H1 (cell line): ENCODE measurements at regions not wholly inside any gene's neighbourhood (a gene's known extent, or its start where the extent isn't known, plus 50 kb on each side); places are given as distances from the start of the nearest gene placed in this dataset.

ENCODE experiments used
- CTCF ChIA-PET: fragments of 300-600 bp; sonication (Branson Sonifier 250); formaldehyde crosslinking; loops from one replicate; lab custom pipeline; 2021; ENCODE audit not compliant: partially characterized antibody; lab: Charles Lee
- POLR2A ChIA-PET: fragments of 300-600 bp; sonication (Branson Sonifier 250); formaldehyde crosslinking; loops from one replicate; lab custom pipeline; 2021; ENCODE audit warnings: inconsistent platforms; ENCODE audit not compliant: partially characterized antibody; lab: Charles Lee
- DNase-seq, 2 experiments: peaks; one replicate each; pipeline versions ENCODE4 v3.0.0 to v3.0.0-alpha.2; 2010 to 2022; ENCODE audit warnings: low spot score in 2 of 2, low read depth in 1 of 2, mixed read lengths in 1 of 2
- FAIRE-seq: peaks from 2 replicates; lab custom pipeline; 2011; peaks lifted over from hg19 to GRCh38; lab: Jason Lieb, UNC
- H2AFZ ChIP-seq: 2 replicates; pipeline ENCODE4 v1.8.1; 2012; ENCODE audit warnings: low read length, inconsistent platforms
- H2AK5ac ChIP-seq: 2 replicates; pipeline ENCODE4 v1.6.1; 2013; ENCODE audit warnings: low read depth, low read length
- H2BK120ac ChIP-seq: replicated peaks from 2 replicates; pipeline ENCODE3; 2013; ENCODE audit warnings: low read depth, low read length, inconsistent platforms
- H2BK12ac ChIP-seq: 2 replicates; pipeline ENCODE4 v1.6.1; 2013; ENCODE audit warnings: low read depth, low read length
- H2BK15ac ChIP-seq: 2 replicates; pipeline ENCODE4 v1.6.1; 2013; ENCODE audit warnings: low read length
- H2BK20ac ChIP-seq: 2 replicates; pipeline ENCODE4 v1.6.1; 2013; ENCODE audit warnings: low read length
- H2BK5ac ChIP-seq: 2 replicates; pipeline ENCODE4 v1.6.1; 2013; ENCODE audit warnings: low read depth, low read length
- H3K14ac ChIP-seq: 2 replicates; pipeline ENCODE4 v1.6.1; 2013; ENCODE audit warnings: inconsistent platforms; ENCODE audit not compliant: insufficient read length
- H3K18ac ChIP-seq: 2 replicates; pipeline ENCODE4 v1.6.1; 2013; ENCODE audit warnings: low read length; ENCODE audit errors: extremely low read depth
- H3K23ac ChIP-seq: 2 replicates; pipeline ENCODE4 v1.6.1; 2013; ENCODE audit warnings: inconsistent platforms; ENCODE audit not compliant: insufficient read length
- H3K23me2 ChIP-seq: 2 replicates; pipeline ENCODE4 v1.6.1; 2013; ENCODE audit warnings: low read depth, low read length
- H3K27ac ChIP-seq: 2 replicates; pipeline ENCODE4 v1.6.1; 2011; ENCODE audit warnings: low read depth, low read length, inconsistent platforms
- H3K27me3 ChIP-seq, 4 experiments: replicated peaks in 1 of 4; 1 replicate in 1 of 4; 2 replicates in 3 of 4; pipeline versions ENCODE4 v1.6.1 to v1.8.1; 2011 to 2013; ENCODE audit warnings: low read length in 3 of 4, mild to moderate bottlenecking in 3 of 4, inconsistent platforms in 2 of 4, mixed read lengths in 2 of 4, moderate library complexity in 1 of 4; ENCODE audit not compliant: control insufficient read depth in 3 of 4, insufficient read depth in 3 of 4; ENCODE audit errors: extremely low read depth in 1 of 4
- H3K36me3 ChIP-seq, 4 experiments: 2 replicates each; pipeline versions ENCODE4 v1.6.1 to v1.8.1; 2011 to 2013; ENCODE audit warnings: mild to moderate bottlenecking in 4 of 4, low read length in 3 of 4, moderate library complexity in 2 of 4, control low read depth in 1 of 4, inconsistent platforms in 1 of 4; ENCODE audit not compliant: insufficient read depth in 4 of 4, control insufficient read depth in 2 of 4
- H3K4ac ChIP-seq: replicated peaks from 2 replicates; pipeline ENCODE3; 2013; ENCODE audit warnings: low read length, low read depth, mixed read lengths, inconsistent platforms; ENCODE audit not compliant: insufficient read length
- H3K4me1 ChIP-seq, 4 experiments: replicated peaks in 1 of 4; 1 replicate in 1 of 4; 2 replicates in 3 of 4; pipeline versions ENCODE4 v1.6.1 to v1.8.1; 2011 to 2013; ENCODE audit warnings: low read length in 3 of 4, inconsistent platforms in 2 of 4, mixed read lengths in 1 of 4; ENCODE audit not compliant: insufficient read depth in 4 of 4, control insufficient read depth in 3 of 4
- H3K4me2 ChIP-seq, 2 experiments: 2 replicates each; pipeline versions ENCODE4 v1.6.1 to v1.8.1; 2011 to 2013; ENCODE audit warnings: low read depth in 2 of 2, low read length in 2 of 2, control low read depth in 1 of 2, inconsistent platforms in 1 of 2, mild to moderate bottlenecking in 1 of 2; ENCODE audit not compliant: insufficient read depth in 1 of 2
- H3K4me3 ChIP-seq, 4 experiments: fragments of 200-600, 300-600 bp in 1 of 4; sonication (generic), shearing (Covaris generic), sonication (Bioruptor Twin) in 1 of 4; 2 replicates each; pipeline versions ENCODE4 v1.5.1 to v1.8.1; 2011 to 2016; ENCODE audit warnings: low read length in 4 of 4, low read depth in 3 of 4, control low read depth in 2 of 4, inconsistent platforms in 2 of 4, mild to moderate bottlenecking in 2 of 4, mixed read lengths in 1 of 4, moderate library complexity in 1 of 4; ENCODE audit not compliant: insufficient read depth in 2 of 4; ENCODE audit errors: extremely low read depth in 1 of 4
- H3K56ac ChIP-seq: replicated peaks from 2 replicates; pipeline ENCODE3; 2013; ENCODE audit warnings: low read depth, mild to moderate bottlenecking, mixed read lengths, low read length, inconsistent platforms; ENCODE audit not compliant: insufficient read length
- H3K79me1 ChIP-seq: 2 replicates; pipeline ENCODE4 v1.6.1; 2013; ENCODE audit warnings: low read depth, low read length, control low read depth
- H3K79me2 ChIP-seq, 2 experiments: 2 replicates each; pipeline versions ENCODE4 v1.6.1 to v1.8.1; 2012 to 2013; ENCODE audit warnings: low read length in 2 of 2, mild to moderate bottlenecking in 2 of 2, inconsistent platforms in 1 of 2; ENCODE audit not compliant: insufficient read depth in 2 of 2, control insufficient read depth in 1 of 2
- H3K9ac ChIP-seq, 4 experiments: replicated peaks in 1 of 4; 1 replicate in 1 of 4; 2 replicates in 3 of 4; pipeline versions ENCODE4 v1.6.1 to v1.8.1; 2011 to 2013; ENCODE audit warnings: low read depth in 3 of 4, low read length in 3 of 4, control low read depth in 2 of 4, mild to moderate bottlenecking in 2 of 4, moderate library complexity in 2 of 4, inconsistent platforms in 1 of 4; ENCODE audit errors: extremely low read depth in 1 of 4
- H3K9me3 ChIP-seq, 2 experiments: 2 replicates each; pipeline versions ENCODE4 v1.6.1 to v1.8.1; 2012 to 2013; ENCODE audit warnings: mild to moderate bottlenecking in 2 of 2, moderate library complexity in 2 of 2, control low read depth in 1 of 2, inconsistent platforms in 1 of 2, low read depth in 1 of 2, low read length in 1 of 2, mixed read lengths in 1 of 2; ENCODE audit not compliant: insufficient read depth in 2 of 2
- H4K20me1 ChIP-seq, 2 experiments: replicated peaks in 1 of 2; 2 replicates each; pipeline versions ENCODE3 to v1.8.1; 2011 to 2013; ENCODE audit warnings: inconsistent platforms in 2 of 2, low read length in 2 of 2, mild to moderate bottlenecking in 1 of 2; ENCODE audit not compliant: insufficient read depth in 2 of 2, control insufficient read depth in 1 of 2
- H4K5ac ChIP-seq: 2 replicates; pipeline ENCODE4 v1.6.1; 2013; ENCODE audit warnings: low read length, low read depth, mixed read lengths, inconsistent platforms; ENCODE audit not compliant: insufficient read length
- H4K8ac ChIP-seq: 2 replicates; pipeline ENCODE4 v1.8.0; 2013; ENCODE audit warnings: mild to moderate bottlenecking, moderate library complexity, low read length, inconsistent platforms; ENCODE audit not compliant: insufficient read depth; ENCODE audit errors: extremely low read depth
- H4K91ac ChIP-seq: replicated peaks from 2 replicates; pipeline ENCODE3; 2013; ENCODE audit warnings: low read length, mixed read lengths, inconsistent platforms; ENCODE audit not compliant: insufficient read length
- BACH1 ChIP-seq: IDR thresholded peaks from 2 replicates; pipeline ENCODE4 v1.6.1; 2012; ENCODE audit warnings: low read length, improper control_type of control experiment
- CHD1 ChIP-seq: IDR thresholded peaks from 2 replicates; pipeline ENCODE4 v1.6.1; 2012; ENCODE audit warnings: low read depth, low read length, improper control_type of control experiment
- HDAC2 ChIP-seq, 2 experiments: fragments of 300-600 bp in 1 of 2; sonication (generic) in 1 of 2; IDR thresholded peaks; 2 replicates each; pipeline ENCODE4 v1.6.1; 2011 to 2012; ENCODE audit warnings: low read depth in 2 of 2, low read length in 2 of 2, mild to moderate bottlenecking in 2 of 2, moderate library complexity in 2 of 2, borderline replicate concordance in 1 of 2, inconsistent platforms in 1 of 2
- JUND ChIP-seq: IDR thresholded peaks from 2 replicates; pipeline ENCODE4 v1.6.1; 2011; ENCODE audit warnings: mild to moderate bottlenecking, improper control_type of control experiment, low read length
- KDM1A ChIP-seq: fragments of 200-600, 300-600 bp; sonication (generic); IDR thresholded peaks from 2 replicates; pipeline ENCODE4 v1.7.1; 2016; ENCODE audit warnings: mild to moderate bottlenecking, low read length, borderline replicate concordance
- PHF8 ChIP-seq: fragments of 200-600 bp; sonication (generic); conservative IDR thresholded peaks from 2 replicates; pipeline ENCODE4 v1.7.1; 2012; ENCODE audit warnings: low read depth, mild to moderate bottlenecking, inconsistent platforms, low read length, moderate library complexity
- POU5F1 ChIP-seq: IDR thresholded peaks from 2 replicates; pipeline ENCODE4 v1.6.1; 2011; ENCODE audit warnings: low read depth, mild to moderate bottlenecking, low read length, moderate library complexity
- RFX5 ChIP-seq: IDR thresholded peaks from 2 replicates; pipeline ENCODE4 v1.6.1; 2011; ENCODE audit warnings: low read depth, low read length, improper control_type of control experiment, borderline replicate concordance
- WGBS, 2 experiments: shearing (Covaris generic) in 1 of 2; methylation state at CpG; one replicate each; pipeline versions ENCODE4 v1.1.6 to v1.1.7; 2013 to 2015; ENCODE audit warnings: low lambda C conversion rate in 2 of 2, mixed read lengths in 2 of 2, inconsistent platforms in 1 of 2, low coverage in 1 of 2, missing lambda C conversion rate in 1 of 2; ENCODE audit not compliant: insufficient replicate concordance in 2 of 2, insufficient coverage in 1 of 2, insufficient read length in 1 of 2; ENCODE audit errors: extremely low coverage in 1 of 2, missing lambda C conversion rate in 1 of 2; 5-methylcytosine and 5-hydroxymethylcytosine counted together

GRCh38 chr12:90166671-90167070 lies 458.0 kb upstream of the ATP2B1 start:
- no peak overlapping the region for H2BK20ac ChIP-seq
- POLR2A ChIA-PET = no interaction called here
- H3K27ac ChIP-seq = no peak overlapping the region

More at GRCh38 chr12:90166671-90167070, 458.0 kb upstream of the ATP2B1 start:
- Histone ChIP-seq H4K5ac (no peak overlapping the region), H3K79me2 (no peaks in the 10 kb centered on the region), H3K36me3 (no peaks in the 10 kb centered on the region), H3K56ac (no peak overlapping the region), H3K18ac (no peak overlapping the region), H4K8ac (no peak overlapping the region), H3K27me3 (no peaks in the 10 kb centered on the region), H3K79me1 (no peaks in the 10 kb centered on the region), H3K9ac (no peak overlapping the region), H3K9me3 (peaks cover 2 to 6% of the 10 kb centered on the region in 2 experiments; a peak in 1 of 4 replicates), H2BK5ac (no peak overlapping the region), H2BK12ac (no peak overlapping the region), H3K4me3 (no peak overlapping the region), H2BK15ac (no peak overlapping the region), H4K91ac (no peak overlapping the region), H3K23ac (no peak overlapping the region), H2AFZ (no peak overlapping the region), H3K4me1 (peaks cover 0 to 3% (median 0%) of the 10 kb centered on the region in 4 experiments; a peak in 1 of 7 replicates), H2BK120ac (no peak overlapping the region), H4K20me1 (no peaks in the 10 kb centered on the region), H2AK5ac (no peak overlapping the region), H3K14ac (no peak overlapping the region), H3K4ac (no peak overlapping the region), H3K4me2 (no peak overlapping the region), H3K23me2 (no peaks in the 10 kb centered on the region)
- TF ChIP-seq POU5F1 = no peak
- TF ChIP-seq HDAC2 (IDR thresholded peaks at IDR 0.05; ENCODE audit: borderline replicate concordance in 1 of 2, low read depth in 2 of 2, low read length in 2 of 2) = no peak
- TF ChIP-seq BACH1 = no peak
- TF ChIP-seq PHF8 = no peak
- TF ChIP-seq CHD1 = no peak
- no peak for TF ChIP-seq RFX5
- no peak for TF ChIP-seq JUND
- TF ChIP-seq KDM1A = no peak
- WGBS, 2 experiments = 92% methylated on average over 2 of the region's 2 CpGs; no CpG with 5 or more reads in 1 of the 2 experiments
- DNase-seq (no peak), FAIRE-seq (no peak)
- CTCF ChIA-PET = interaction anchor here (0.7 to 1.1 kb wide), 2 partner anchors 64 to 624 kb away, joined by 3 to 4 read pairs; no protein-coding TSS in a partner anchor
